Smooth muscle cell (in vitro differentiated cells): ENCODE measurements at regions not wholly inside any gene's neighbourhood (a gene's known extent, or its start where the extent isn't known, plus 50 kb on each side); places are given as distances from the start of the nearest gene placed in this dataset.

Source experiments
- DNase-seq: peaks from one replicate; lab custom pipeline; 2025; ENCODE audit not compliant: unreplicated experiment; lab: John Stamatoyannopoulos, UW
- H2AFZ ChIP-seq: fragments of 200-600 bp; sonication (generic); 2 replicates; pipeline ENCODE4 v1.6.0; 2016; ENCODE audit warnings: antibody characterized with exemption, low read depth, mild to moderate bottlenecking
- H3F3A ChIP-seq: fragments of 200-600 bp; sonication (generic); 2 replicates; pipeline ENCODE4 v1.6.0; 2017; ENCODE audit warnings: antibody characterized with exemption, low read depth
- H3K27ac ChIP-seq: fragments of 200-600 bp; sonication (generic); 2 replicates; pipeline ENCODE4 v1.5.1; 2016; ENCODE audit warnings: low read depth, mild to moderate bottlenecking
- H3K27me3 ChIP-seq: fragments of 200-600 bp; sonication (generic); 2 replicates; pipeline ENCODE4 v1.6.1; 2016; ENCODE audit warnings: low read depth, mild to moderate bottlenecking
- H3K36me3 ChIP-seq: fragments of 200-600 bp; sonication (generic); 2 replicates; pipeline ENCODE4 v1.5.1; 2016; ENCODE audit warnings: low read depth
- H3K4me1 ChIP-seq: fragments of 200-600 bp; sonication (generic); 2 replicates; pipeline ENCODE4 v1.5.1; 2016; ENCODE audit warnings: low read depth
- H3K4me2 ChIP-seq: fragments of 200-600 bp; sonication (generic); 2 replicates; pipeline ENCODE4 v1.6.0; 2016; ENCODE audit warnings: mild to moderate bottlenecking
- H3K4me3 ChIP-seq: fragments of 200-600 bp; sonication (generic); 2 replicates; pipeline ENCODE4 v1.5.1; 2016; ENCODE audit warnings: mild to moderate bottlenecking
- H3K79me2 ChIP-seq: fragments of 200-600 bp; sonication (generic); 2 replicates; pipeline ENCODE4 v1.6.0; 2016; ENCODE audit warnings: low read depth, mild to moderate bottlenecking
- H3K9ac ChIP-seq: fragments of 200-600 bp; sonication (generic); 2 replicates; pipeline ENCODE4 v1.6.0; 2016; ENCODE audit warnings: low read depth
- H3K9me3 ChIP-seq: fragments of 200-600 bp; sonication (generic); replicated peaks from 2 replicates; pipeline ENCODE4 v1.5.1; 2016; ENCODE audit warnings: low read depth
- H4K20me1 ChIP-seq: fragments of 200-600 bp; sonication (generic); 2 replicates; pipeline ENCODE4 v1.6.0; 2016; ENCODE audit warnings: low read depth
- CTCF ChIP-seq: fragments of 200-600 bp; sonication (generic); IDR thresholded peaks from 2 replicates; pipeline ENCODE4 v1.5.1; 2017; ENCODE audit warnings: borderline replicate concordance, mild to moderate bottlenecking, antibody characterized with exemption; ENCODE audit not compliant: insufficient read depth, poor library complexity, severe bottlenecking
- whole genome bisulfite sequencing: methylation state at CpG from one replicate; pipeline ENCODE4 v1.1.7; 2016; ENCODE audit warnings: low lambda C conversion rate; 5-methylcytosine and 5-hydroxymethylcytosine counted together

DNA sequence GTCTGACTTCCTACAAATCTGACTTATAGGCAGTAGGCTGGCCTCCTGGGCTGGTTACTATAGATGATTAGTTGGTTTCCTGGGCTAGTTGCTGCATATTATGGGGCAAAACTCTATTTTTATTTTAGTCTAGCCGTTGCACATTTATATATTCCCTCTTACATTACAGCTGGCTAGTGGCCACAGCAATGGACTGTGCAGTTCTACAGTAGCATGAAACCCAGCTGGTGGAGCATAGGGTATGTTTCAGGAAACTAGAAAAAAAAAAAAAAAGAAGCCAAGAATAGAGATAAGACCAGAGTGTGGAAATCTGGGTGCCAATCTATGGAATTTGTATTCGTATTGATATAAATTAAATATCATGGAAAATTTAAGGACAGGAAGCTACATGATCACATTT, 304.4 kb upstream of the NBEA start:
- 98% methylated on average over 2 of the region's 2 CpGs for WGBS
- Histone ChIP-seq H2AFZ (no peak overlapping the region), H3K4me2 (peak overlapping the region; percentile 83), H3K9me3 (no peaks in the 10 kb centered on the region), H4K20me1 (no peaks in the 10 kb centered on the region), H3K4me1 (peaks cover 39% of the 10 kb centered on the region), H3K9ac (no peak overlapping the region), H3K36me3 (no peaks in the 10 kb centered on the region), H3K79me2 (peaks cover 17% of the 10 kb centered on the region), H3K27ac (no peak overlapping the region), H3K27me3 (no peaks in the 10 kb centered on the region), H3K4me3 (no peak overlapping the region), H3F3A (peaks cover 8% of the 10 kb centered on the region)
- TF ChIP-seq CTCF, result no peak
- no peak for DNase-seq

DNA sequence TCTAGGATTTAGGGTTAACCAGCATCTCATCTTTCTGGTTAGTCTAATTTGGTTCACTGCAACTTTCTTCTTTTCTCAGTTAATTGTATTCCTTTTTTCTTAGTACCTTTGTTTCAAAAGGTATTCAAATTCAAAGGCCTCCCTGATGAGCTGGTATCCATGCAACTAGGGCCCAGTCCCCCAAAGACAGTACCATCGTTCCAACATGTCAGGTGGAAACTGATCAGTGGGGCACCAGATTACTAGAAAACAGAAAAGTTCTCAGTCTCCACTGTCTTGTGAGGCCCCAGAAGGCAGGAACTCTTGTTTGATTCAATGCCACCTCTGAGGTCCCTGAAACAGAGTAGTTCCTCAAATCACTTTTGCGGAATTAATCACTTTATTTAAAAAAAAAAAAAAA, 303.2 kb upstream of the NBEA start:
- Histone ChIP-seq H3K4me1 (peaks cover 39% of the 10 kb centered on the region), H2AFZ (no peak overlapping the region), H3K27me3 (no peaks in the 10 kb centered on the region), H3K9ac (no peak overlapping the region), H4K20me1 (no peaks in the 10 kb centered on the region), H3K4me3 (no peak overlapping the region), H3F3A (peaks cover 8% of the 10 kb centered on the region), H3K36me3 (no peaks in the 10 kb centered on the region), H3K9me3 (no peaks in the 10 kb centered on the region), H3K4me2 (peak overlapping the region; percentile 83), H3K27ac (no peak overlapping the region), H3K79me2 (peaks cover 13% of the 10 kb centered on the region)
- no peak for DNase-seq
- TF ChIP-seq CTCF, result no peak
- WGBS, result 100% methylated on average over 2 of the region's 2 CpGs

GRCh38 chr13:34640179-34640992, 301.7 kb upstream of the NBEA start:
- no peak for DNase-seq
- 35% methylated on average over 9 of the region's 9 CpGs for WGBS
- peaks cover 39% of the 10 kb centered on the region for H3K4me1 ChIP-seq

More at GRCh38 chr13:34640179-34640992, 301.7 kb upstream of the NBEA start:
- Histone ChIP-seq H3K9ac (peak overlapping the region; percentile 2), H3K9me3 (no peaks in the 10 kb centered on the region), H4K20me1 (no peaks in the 10 kb centered on the region), H3K79me2 (peaks cover 13% of the 10 kb centered on the region), H3K27me3 (no peaks in the 10 kb centered on the region), H3F3A (peaks cover 8% of the 10 kb centered on the region), H3K36me3 (no peaks in the 10 kb centered on the region), H3K4me3 (peak overlapping the region; percentile 30), H2AFZ (peak overlapping the region; percentile 66), H3K27ac (peak overlapping the region; percentile 81), H3K4me2 (peak overlapping the region; percentile 83)
- TF ChIP-seq CTCF, result no peak
